Sigmoid colon (tissue), 6 donors: ENCODE measurements at regions not wholly inside any gene's neighbourhood (a gene's known extent, or its start where the extent isn't known, plus 50 kb on each side); places are given as distances from the start of the nearest gene placed in this dataset.
"Not testable (repeated sequence)": the region's sequence is repeated elsewhere in the genome, so short reads cannot be mapped to it uniquely, and the experiment has no call there.

Experiments used
- DNase-seq: peaks from one replicate; pipeline ENCODE4 v3.0.0-alpha.2; 2019
- H3K27ac ChIP-seq, 4 donors: fragments of 200-600 bp; sonication (generic); one replicate each; pipeline ENCODE4 v1.5.1; 2016 to 2019; ENCODE audit warnings: mild to moderate bottlenecking in 1 of 4
- H3K27me3 ChIP-seq, 3 donors: fragments of 200-600 bp; sonication (generic); one replicate each; pipeline ENCODE4 v1.5.1; 2019; ENCODE audit warnings: mild to moderate bottlenecking in 1 of 3
- H3K36me3 ChIP-seq, 4 donors: fragments of 200-600 bp; sonication (generic); one replicate each; pipeline ENCODE4 v1.5.1; 2016 to 2019
- H3K4me1 ChIP-seq, 4 donors: fragments of 200-600 bp; sonication (generic); one replicate each; pipeline ENCODE4 v1.5.1; 2017 to 2019
- H3K4me3 ChIP-seq, 4 donors: fragments of 200-600 bp; sonication (generic); one replicate each; pipeline ENCODE4 v1.5.1; 2017 to 2019; ENCODE audit warnings: mild to moderate bottlenecking in 2 of 4, moderate library complexity in 1 of 4
- H3K9me3 ChIP-seq, 4 donors: fragments of 200-600 bp in 3 of 4; sonication (generic) in 3 of 4; one replicate each; pipeline versions ENCODE4 v1.5.1 to v1.6.1; 2013 to 2019
- EP300 ChIP-seq, 4 donors: sonication (generic); formaldehyde crosslinking; IDR thresholded peaks; one replicate each; pipeline ENCODE4 v1.6.1; 2017; ENCODE audit warnings: antibody characterized with exemption in 4 of 4
- POLR2A ChIP-seq, 2 donors: fragments of 450-650 bp; IDR thresholded peaks; one replicate each; pipeline ENCODE4 v1.6.1; 2016; ENCODE audit warnings: antibody characterized with exemption in 2 of 2, mild to moderate bottlenecking in 2 of 2, moderate library complexity in 2 of 2
- POLR2AphosphoS5 ChIP-seq, 4 donors: sonication (generic); formaldehyde crosslinking; IDR thresholded peaks; one replicate each; pipeline ENCODE4 v1.6.1; 2017; ENCODE audit warnings: antibody characterized with exemption in 4 of 4
- WGBS, 2 donors: extraction: QIAGEN DNeasy Blood & Tissue Kit; methylation state at CpG; one replicate each; pipeline ENCODE4 v1.1.7; 2013; 5-methylcytosine and 5-hydroxymethylcytosine counted together
- intact Hi-C: fragments of 100-400 bp; cut with DNase I; formaldehyde crosslinking; loops from one replicate; pipeline ENCODE4 v1.15.1; 2023
- TF ChIP-seq, protein P1 (sequence below), 4 experiments: fragments of 450-650 bp in 3 of 4; fragments of 200-600 bp in 1 of 4; IDR thresholded peaks; one replicate each; pipeline ENCODE4 v1.5.1; 2016 to 2019; ENCODE audit warnings: antibody characterized with exemption in 4 of 4, mild to moderate bottlenecking in 3 of 4, moderate library complexity in 2 of 4
- donor health status: healthy with polysubstance abuse.
- donor health status: healthy.

DNA sequence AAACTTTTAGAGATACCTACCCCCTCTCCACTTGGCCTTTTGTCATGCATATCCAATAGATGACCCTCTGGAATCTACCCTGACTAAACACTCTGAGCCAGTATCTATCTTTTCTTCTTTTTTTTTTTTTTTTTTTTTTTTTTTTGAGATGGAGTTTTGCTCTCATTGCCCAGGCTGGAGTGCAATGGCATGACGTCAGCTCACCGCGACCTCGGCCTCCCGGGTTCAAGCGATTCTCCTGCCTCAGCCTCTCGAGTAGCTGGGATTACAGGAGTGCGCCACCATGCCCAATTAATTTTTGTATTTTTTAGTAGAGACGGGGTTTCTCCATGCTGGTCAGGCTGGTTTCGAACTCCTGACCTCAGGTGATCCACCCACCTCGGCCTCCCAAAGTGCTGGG, 50.8 kb upstream of the GRIN2B start:
- DNase-seq, H3K36me3 ChIP-seq, H3K4me3 ChIP-seq, H3K9me3 ChIP-seq, H3K27ac ChIP-seq, H3K4me1 ChIP-seq, H3K27me3 ChIP-seq, intact Hi-C loops: not testable (repeated sequence)
- 87 to 95% methylated on average over 11 of the region's 11 CpGs for WGBS, 2 donors

DNA sequence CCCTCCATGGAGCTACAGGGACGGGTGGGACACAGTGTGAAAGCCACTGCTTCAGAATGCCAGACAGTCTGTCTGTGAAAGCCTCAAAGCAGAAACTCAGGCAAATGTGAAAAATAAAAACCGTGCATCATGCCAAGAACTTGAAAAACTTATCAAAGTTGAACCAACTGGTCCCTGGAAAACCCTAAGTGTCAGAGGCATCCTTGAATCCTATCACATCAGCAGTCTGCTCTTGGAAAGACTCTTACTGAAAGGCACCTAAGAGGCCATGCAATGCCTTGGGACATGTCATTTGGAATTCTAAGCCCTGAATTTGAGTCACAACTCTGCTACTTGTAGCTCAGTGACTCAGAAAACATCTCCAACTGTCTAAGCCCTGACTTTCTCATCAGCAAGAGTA, 62.4 kb upstream of the GRIN2B start:
- Histone ChIP-seq H3K27ac (no peak overlapping the region), H3K9me3 (no peaks in the 10 kb centered on the region), H3K27me3 (no peaks in the 10 kb centered on the region), H3K4me3 (no peak overlapping the region), H3K36me3 (no peaks in the 10 kb centered on the region), H3K4me1 (no peaks in the 10 kb centered on the region)
- WGBS, 2 donors: 65 to 74% methylated on average over 2 of the region's 2 CpGs
- TF ChIP-seq POLR2A (IDR thresholded peaks at IDR 0.05) (no peak), EP300 (IDR thresholded peaks at IDR 0.05) (no peak), POLR2AphosphoS5 (IDR thresholded peaks at IDR 0.05) (no peak)
- TF ChIP-seq, protein P1, sequence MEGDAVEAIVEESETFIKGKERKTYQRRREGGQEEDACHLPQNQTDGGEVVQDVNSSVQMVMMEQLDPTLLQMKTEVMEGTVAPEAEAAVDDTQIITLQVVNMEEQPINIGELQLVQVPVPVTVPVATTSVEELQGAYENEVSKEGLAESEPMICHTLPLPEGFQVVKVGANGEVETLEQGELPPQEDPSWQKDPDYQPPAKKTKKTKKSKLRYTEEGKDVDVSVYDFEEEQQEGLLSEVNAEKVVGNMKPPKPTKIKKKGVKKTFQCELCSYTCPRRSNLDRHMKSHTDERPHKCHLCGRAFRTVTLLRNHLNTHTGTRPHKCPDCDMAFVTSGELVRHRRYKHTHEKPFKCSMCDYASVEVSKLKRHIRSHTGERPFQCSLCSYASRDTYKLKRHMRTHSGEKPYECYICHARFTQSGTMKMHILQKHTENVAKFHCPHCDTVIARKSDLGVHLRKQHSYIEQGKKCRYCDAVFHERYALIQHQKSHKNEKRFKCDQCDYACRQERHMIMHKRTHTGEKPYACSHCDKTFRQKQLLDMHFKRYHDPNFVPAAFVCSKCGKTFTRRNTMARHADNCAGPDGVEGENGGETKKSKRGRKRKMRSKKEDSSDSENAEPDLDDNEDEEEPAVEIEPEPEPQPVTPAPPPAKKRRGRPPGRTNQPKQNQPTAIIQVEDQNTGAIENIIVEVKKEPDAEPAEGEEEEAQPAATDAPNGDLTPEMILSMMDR (IDR thresholded peaks at IDR 0.05): no peak
- intact Hi-C loops: no loop called here
- DNase-seq: no peak

DNA sequence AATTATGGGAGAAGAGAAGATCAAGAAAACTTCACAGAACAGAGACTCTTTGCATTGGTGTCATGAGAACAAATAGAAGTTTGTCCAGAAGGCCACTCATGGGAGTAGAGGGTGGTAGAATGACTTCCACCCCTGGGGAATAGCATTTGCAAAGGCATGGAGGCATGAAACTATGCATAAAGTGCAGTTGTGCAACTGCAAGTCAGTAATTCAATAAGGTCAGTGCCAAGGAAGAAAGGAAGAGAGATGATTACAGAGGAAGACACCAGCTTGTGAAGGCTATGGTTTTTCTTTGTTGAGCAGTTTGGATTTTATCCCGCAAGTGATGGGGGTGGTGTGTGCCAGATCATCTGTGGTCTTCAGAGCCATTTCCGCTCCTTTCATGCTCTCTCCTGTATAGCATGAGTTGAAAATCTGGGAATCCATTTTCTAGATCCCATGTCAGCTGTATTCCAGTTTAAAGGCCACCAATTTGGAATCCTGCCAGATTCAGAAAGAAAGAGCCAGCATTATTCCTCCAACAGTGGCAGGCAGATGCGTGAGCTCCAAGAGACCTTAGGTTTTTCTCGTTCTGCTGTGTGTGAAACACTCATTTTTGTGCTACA, 67.6 kb upstream of the GRIN2B start:
- intact Hi-C loops: no loop called here
- Histone ChIP-seq H3K27me3 (no peaks in the 10 kb centered on the region), H3K4me1 (no peaks in the 10 kb centered on the region), H3K36me3 (no peaks in the 10 kb centered on the region), H3K4me3 (no peak overlapping the region), H3K9me3 (no peaks in the 10 kb centered on the region), H3K27ac (no peak overlapping the region)
- DNase-seq: no peak
- TF ChIP-seq POLR2AphosphoS5 (IDR thresholded peaks at IDR 0.05): no peak
- TF ChIP-seq, protein P1 (IDR thresholded peaks at IDR 0.05): no peak
- TF ChIP-seq POLR2A (IDR thresholded peaks at IDR 0.05): no peak
- TF ChIP-seq EP300 (IDR thresholded peaks at IDR 0.05): no peak
- WGBS, 2 donors: 86 to 89% methylated on average over 4 of the region's 4 CpGs

DNA sequence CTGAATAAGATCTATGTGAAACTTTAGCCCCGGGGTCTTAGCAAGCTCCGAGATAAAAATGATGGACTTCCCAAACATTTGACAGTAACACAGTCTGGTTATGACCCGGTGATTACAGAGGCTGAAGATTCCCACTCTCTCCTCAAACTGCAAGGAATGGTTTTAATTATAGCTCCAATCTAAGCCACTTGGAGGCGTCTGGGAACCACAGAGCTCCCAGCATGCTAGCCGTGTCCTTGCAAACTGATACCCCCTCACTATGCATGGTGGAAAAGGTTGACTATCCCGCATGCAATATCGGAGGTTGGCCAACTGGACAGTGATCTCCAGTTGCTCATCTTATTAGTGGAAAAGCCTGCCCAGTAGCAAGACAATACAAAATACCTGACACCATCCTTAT, 76.5 kb upstream of the GRIN2B start:
- WGBS, 2 donors: 85 to 86% methylated on average over 7 of the region's 7 CpGs
- Histone ChIP-seq H3K9me3 (no peaks in the 10 kb centered on the region), H3K27ac (no peak overlapping the region), H3K4me1 (no peaks in the 10 kb centered on the region), H3K4me3 (no peak overlapping the region), H3K27me3 (no peaks in the 10 kb centered on the region), H3K36me3 (no peaks in the 10 kb centered on the region)
- DNase-seq: no peak
- intact Hi-C loops: no loop called here
- TF ChIP-seq POLR2A (IDR thresholded peaks at IDR 0.05): no peak
- TF ChIP-seq, protein P1 (IDR thresholded peaks at IDR 0.05): no peak
- TF ChIP-seq POLR2AphosphoS5 (IDR thresholded peaks at IDR 0.05): no peak
- TF ChIP-seq EP300 (IDR thresholded peaks at IDR 0.05): no peak

DNA sequence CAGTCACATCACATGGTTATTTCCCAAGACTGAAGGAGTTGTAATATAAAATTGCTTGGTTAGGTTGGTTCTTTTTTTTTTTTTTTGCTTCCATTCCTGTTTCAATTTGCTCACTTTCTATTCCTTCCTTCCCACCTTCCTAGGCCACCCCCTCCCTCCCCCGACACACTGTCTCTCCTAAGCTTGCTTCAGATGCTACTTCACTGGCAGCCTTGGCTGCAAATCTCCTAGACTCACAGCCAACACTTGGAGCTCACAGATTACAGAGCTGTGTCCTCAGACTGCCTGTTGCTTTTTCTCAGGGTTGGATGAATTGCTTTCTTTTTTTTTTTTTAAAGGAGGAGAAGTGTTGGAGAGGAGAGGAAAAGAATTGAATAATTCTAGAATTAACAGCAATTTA, 77.3 kb upstream of the GRIN2B start:
- Histone ChIP-seq H3K4me3 (no peak overlapping the region), H3K27me3 (no peaks in the 10 kb centered on the region), H3K36me3 (no peaks in the 10 kb centered on the region), H3K4me1 (no peaks in the 10 kb centered on the region), H3K9me3 (no peaks in the 10 kb centered on the region), H3K27ac (no peak overlapping the region)
- TF ChIP-seq EP300 (IDR thresholded peaks at IDR 0.05) (no peak), POLR2A (IDR thresholded peaks at IDR 0.05) (no peak)
- intact Hi-C loops: no loop called here
- 67 to 83% methylated on average over 1 of the region's 1 CpG for WGBS, 2 donors
- DNase-seq: no peak

DNA sequence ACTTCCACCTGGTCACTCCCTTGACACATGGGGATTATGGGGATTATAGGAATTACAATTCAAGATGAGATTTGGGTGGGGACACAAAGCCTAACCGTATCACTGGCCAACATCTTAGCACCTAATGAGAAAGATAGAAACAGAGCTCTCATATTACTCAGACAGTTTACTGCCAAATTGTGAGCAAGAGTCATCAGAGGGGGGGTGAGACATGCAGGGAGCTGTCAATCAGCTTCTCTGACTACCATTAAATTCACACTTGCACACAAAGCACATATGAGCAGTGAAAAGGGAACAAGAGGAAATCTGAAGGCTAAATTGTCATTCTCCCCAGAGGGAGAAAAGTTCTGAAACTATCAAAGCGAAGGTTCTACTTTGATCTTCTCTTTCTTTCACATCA, 78.1 kb upstream of the GRIN2B start:
- no peaks in the 10 kb centered on the region for H3K36me3 ChIP-seq
- WGBS, 2 donors: 88 to 92% methylated on average over 2 of the region's 2 CpGs
- no peak overlapping the region for H3K27ac ChIP-seq
- no peaks in the 10 kb centered on the region for H3K27me3 ChIP-seq
- no peaks in the 10 kb centered on the region for H3K4me1 ChIP-seq
- H3K9me3 ChIP-seq: no peaks in the 10 kb centered on the region
- no peak for DNase-seq
- no peak overlapping the region for H3K4me3 ChIP-seq
- intact Hi-C loops: no loop called here
- TF ChIP-seq EP300 (IDR thresholded peaks at IDR 0.05): no peak
- TF ChIP-seq POLR2A (IDR thresholded peaks at IDR 0.05): no peak
- TF ChIP-seq, protein P1 (IDR thresholded peaks at IDR 0.05): no peak
- TF ChIP-seq POLR2AphosphoS5 (IDR thresholded peaks at IDR 0.05): no peak
